ENCODE measurements at regions not wholly inside any gene's neighbourhood (a gene's known extent, or its start where the extent isn't known, plus 50 kb on each side); places are given as distances from the start of the nearest gene placed in this dataset.

DNA sequence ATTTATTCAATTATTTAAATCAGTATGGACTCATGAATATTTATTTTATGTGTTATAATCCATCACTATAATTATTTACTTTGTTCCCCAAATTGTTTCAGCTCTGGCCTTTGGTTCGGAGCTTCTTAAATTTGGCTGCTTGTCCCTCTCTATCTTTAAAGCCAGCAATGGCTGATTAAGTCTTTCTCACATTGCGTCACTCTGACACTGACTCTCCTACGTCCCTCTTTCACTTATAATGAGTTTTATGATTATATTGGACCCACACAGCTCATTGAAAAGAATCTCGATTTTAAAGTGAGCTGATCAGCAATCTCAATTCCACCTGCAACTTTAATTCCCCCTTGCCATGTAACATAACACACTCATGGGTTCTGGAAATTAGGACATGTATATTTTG, 185.2 kb upstream of the SLC39A10 start:
- no peak for TF ChIP-seq CBX2 (IDR thresholded peaks at IDR 0.05; ENCODE audit: borderline replicate concordance, low read depth)
- TF ChIP-seq CTCF (IDR thresholded peaks at IDR 0.05): no peak
- no peak for TF ChIP-seq POLR2A (IDR thresholded peaks at IDR 0.05; ENCODE audit: low read length)
- TF ChIP-seq CHD4 (IDR thresholded peaks at IDR 0.05; ENCODE audit: borderline replicate concordance): no peak
- TF ChIP-seq FOXS1 (CRISPR knock-in tag; IDR thresholded peaks at IDR 0.05): no peak
- no peak for TF ChIP-seq MYC (IDR thresholded peaks at IDR 0.05; ENCODE audit: borderline replicate concordance, low read length)
- no peak for TF ChIP-seq USF2 (IDR thresholded peaks at IDR 0.05)
- no peak for TF ChIP-seq PBX3 (IDR thresholded peaks at IDR 0.05)
- TF ChIP-seq, protein P1, sequence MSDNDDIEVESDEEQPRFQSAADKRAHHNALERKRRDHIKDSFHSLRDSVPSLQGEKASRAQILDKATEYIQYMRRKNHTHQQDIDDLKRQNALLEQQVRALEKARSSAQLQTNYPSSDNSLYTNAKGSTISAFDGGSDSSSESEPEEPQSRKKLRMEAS (IDR thresholded peaks at IDR 0.05): no peak
- no peak for TF ChIP-seq ESRRA (IDR thresholded peaks at IDR 0.05; ENCODE audit: borderline replicate concordance, low read length)
- no peak for TF ChIP-seq EP300 (IDR thresholded peaks at IDR 0.05)
- no peak for TF ChIP-seq RARB (CRISPR knock-in tag; IDR thresholded peaks at IDR 0.05)
- no peak for TF ChIP-seq E2F6 (IDR thresholded peaks at IDR 0.05; ENCODE audit: borderline replicate concordance, low read depth)
